NCI-H510A treated with DMSO at 0.1 percent for 48 hours (cell line): ENCODE measurements at regions not wholly inside any gene's neighbourhood (a gene's known extent, or its start where the extent isn't known, plus 50 kb on each side); places are given as distances from the start of the nearest gene placed in this dataset.
"Not testable (repeated sequence)": the region's sequence is repeated elsewhere in the genome, so short reads cannot be mapped to it uniquely, and the experiment has no call there.

Experiments
- DNase-seq: peaks from one replicate; lab custom pipeline; 2025; lab: John Stamatoyannopoulos, UW

GRCh38 chr12:54799966-54800365 lies 54.4 kb upstream of the MUCL1 start:
- DNase-seq = not testable (repeated sequence)

- DNase-seq = no peak
Observed at GRCh38 chr12:54798651-54799050, 55.7 kb upstream of the MUCL1 start.

GRCh38 chr12:54796991-54797390 lies 57.3 kb upstream of the MUCL1 start:
- DNase-seq = no peak

- no peak for DNase-seq
Observed at GRCh38 chr12:54795644-54796043, 58.7 kb upstream of the MUCL1 start.

- DNase-seq = no peak
Observed at GRCh38 chr12:54786081-54786480, 68.2 kb upstream of the MUCL1 start.

GRCh38 chr12:54784115-54784514 lies 70.2 kb upstream of the MUCL1 start:
- no peak for DNase-seq

- DNase-seq = not testable (repeated sequence)
Observed at GRCh38 chr12:54777031-54777430, 77.3 kb upstream of the MUCL1 start.

GRCh38 chr12:54773593-54773992 lies 80.7 kb upstream of the MUCL1 start:
- no peak for DNase-seq

GRCh38 chr12:54765652-54766051 lies 88.7 kb upstream of the MUCL1 start:
- no peak for DNase-seq

- no peak for DNase-seq
Observed at GRCh38 chr12:54762390-54762789, 91.9 kb upstream of the MUCL1 start.

- peak; percentile 49 for DNase-seq
Observed at GRCh38 chr12:54759751-54760150, 94.6 kb upstream of the MUCL1 start.

- DNase-seq = no peak
Observed at GRCh38 chr12:54751493-54751892, 102.8 kb upstream of the MUCL1 start.

- peak; percentile 83 for DNase-seq
Observed at GRCh38 chr12:54749191-54749818, 101.1 kb upstream of the DCD start.

GRCh38 chr12:54744590-54744989 lies 96.4 kb upstream of the DCD start:
- DNase-seq = no peak

- DNase-seq = no peak
Observed at GRCh38 chr12:54740882-54741281, 92.7 kb upstream of the DCD start.

- DNase-seq = no peak
Observed at GRCh38 chr12:54736549-54736948, 88.4 kb upstream of the DCD start.

GRCh38 chr12:54734196-54734950 lies 86.2 kb upstream of the DCD start:
- DNase-seq = no peak

GRCh38 chr12:54725233-54725843 lies 77.2 kb upstream of the DCD start:
- peak; percentile 45 for DNase-seq

- no peak for DNase-seq
Observed at GRCh38 chr12:54723379-54724256, 75.5 kb upstream of the DCD start.

- DNase-seq = no peak
Observed at GRCh38 chr12:54721312-54721711, 73.1 kb upstream of the DCD start.

- DNase-seq = no peak
Observed at GRCh38 chr12:54719691-54720090, 71.5 kb upstream of the DCD start.

- no peak for DNase-seq
Observed at GRCh38 chr12:54716261-54716660, 68.1 kb upstream of the DCD start.
